Fibroblast of lung (primary cell): ENCODE measurements at regions not wholly inside any gene's neighbourhood (a gene's known extent, or its start where the extent isn't known, plus 50 kb on each side); places are given as distances from the start of the nearest gene placed in this dataset.

ENCODE experiments used
- EZH2 ChIP-seq: IDR thresholded peaks from 2 replicates; pipeline ENCODE4 v1.5.1; 2012; ENCODE audit warnings: low read length, control low read depth, mild to moderate bottlenecking; ENCODE audit errors: missing control alignments
- TF ChIP-seq, protein P1 (sequence below), 2 donors: IDR thresholded peaks in 1 of 2; conservative IDR thresholded peaks in 1 of 2; 1 replicate in 1 of 2; 2 replicates in 1 of 2; pipeline ENCODE4 v1.5.1; 2011 to 2012; ENCODE audit warnings: low read length in 2 of 2, control low read depth in 1 of 2, inconsistent platforms in 1 of 2, low read depth in 1 of 2, mild to moderate bottlenecking in 1 of 2

- TF ChIP-seq, protein P1, sequence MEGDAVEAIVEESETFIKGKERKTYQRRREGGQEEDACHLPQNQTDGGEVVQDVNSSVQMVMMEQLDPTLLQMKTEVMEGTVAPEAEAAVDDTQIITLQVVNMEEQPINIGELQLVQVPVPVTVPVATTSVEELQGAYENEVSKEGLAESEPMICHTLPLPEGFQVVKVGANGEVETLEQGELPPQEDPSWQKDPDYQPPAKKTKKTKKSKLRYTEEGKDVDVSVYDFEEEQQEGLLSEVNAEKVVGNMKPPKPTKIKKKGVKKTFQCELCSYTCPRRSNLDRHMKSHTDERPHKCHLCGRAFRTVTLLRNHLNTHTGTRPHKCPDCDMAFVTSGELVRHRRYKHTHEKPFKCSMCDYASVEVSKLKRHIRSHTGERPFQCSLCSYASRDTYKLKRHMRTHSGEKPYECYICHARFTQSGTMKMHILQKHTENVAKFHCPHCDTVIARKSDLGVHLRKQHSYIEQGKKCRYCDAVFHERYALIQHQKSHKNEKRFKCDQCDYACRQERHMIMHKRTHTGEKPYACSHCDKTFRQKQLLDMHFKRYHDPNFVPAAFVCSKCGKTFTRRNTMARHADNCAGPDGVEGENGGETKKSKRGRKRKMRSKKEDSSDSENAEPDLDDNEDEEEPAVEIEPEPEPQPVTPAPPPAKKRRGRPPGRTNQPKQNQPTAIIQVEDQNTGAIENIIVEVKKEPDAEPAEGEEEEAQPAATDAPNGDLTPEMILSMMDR (conservative IDR thresholded peaks at IDR 0.05 in 1 of 2, IDR thresholded peaks at IDR 0.05 in 1 of 2; ENCODE audit: low read depth in 1 of 2, low read length in 2 of 2): no peak
- TF ChIP-seq EZH2: no peak
Observed at GRCh38 chr7:46589286-46589685, 668.2 kb upstream of the IGFBP3 start.
